RWPE1 (cell line): ENCODE measurements at regions not wholly inside any gene's neighbourhood (a gene's known extent, or its start where the extent isn't known, plus 50 kb on each side); places are given as distances from the start of the nearest gene placed in this dataset.

Experiments
- CTCF ChIA-PET: fragments of 350-600 bp; sonication (Branson Sonifier 250); formaldehyde crosslinking; extraction: SDS; loops from one replicate; lab custom pipeline; 2021; lab: Yijun Ruan, JAX
- POLR2A ChIA-PET: fragments of 400-600 bp; formaldehyde crosslinking; extraction: SDS; loops from one replicate; lab custom pipeline; 2020; ENCODE audit warnings: antibody characterized with exemption; ENCODE audit not compliant: low non-redundant PET; lab: Yijun Ruan, JAX
- DNase-seq: peaks from one replicate; pipeline ENCODE4 v3.0.0; 2012; ENCODE audit warnings: low spot score
- H3K27ac ChIP-seq: fragments of 450-650 bp; 2 replicates; pipeline ENCODE4 v1.5.1; 2017
- TF ChIP-seq, protein P1 (sequence below): fragments of 450-650 bp; conservative IDR thresholded peaks from 2 replicates; pipeline ENCODE4 v1.5.1; 2017; ENCODE audit warnings: low read depth, mild to moderate bottlenecking

DNA sequence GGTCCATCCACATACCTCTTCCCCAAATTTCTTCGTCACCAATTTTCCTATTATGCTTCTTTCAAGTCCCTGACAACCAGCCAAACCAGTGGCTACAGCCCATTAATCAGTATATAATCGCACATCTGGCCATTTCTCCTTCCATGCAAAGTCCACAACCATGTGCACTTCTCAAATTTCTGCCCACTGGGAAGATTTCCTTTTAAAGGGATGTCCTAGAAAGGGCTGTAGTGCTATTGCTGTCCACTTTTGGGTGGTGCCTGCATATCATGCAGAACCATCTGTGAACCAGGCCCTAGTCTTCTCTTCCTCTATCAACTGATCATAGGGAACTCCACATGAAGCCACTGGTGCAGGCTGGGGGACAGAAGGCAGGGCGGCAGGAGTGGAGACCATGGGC lies 55.2 kb upstream of the MID1IP1 start:
- ChIA-PET CTCF (no interaction called here), POLR2A (no interaction called here)
- DNase-seq, result no peak
- no peak overlapping the region for H3K27ac ChIP-seq
- TF ChIP-seq, protein P1, sequence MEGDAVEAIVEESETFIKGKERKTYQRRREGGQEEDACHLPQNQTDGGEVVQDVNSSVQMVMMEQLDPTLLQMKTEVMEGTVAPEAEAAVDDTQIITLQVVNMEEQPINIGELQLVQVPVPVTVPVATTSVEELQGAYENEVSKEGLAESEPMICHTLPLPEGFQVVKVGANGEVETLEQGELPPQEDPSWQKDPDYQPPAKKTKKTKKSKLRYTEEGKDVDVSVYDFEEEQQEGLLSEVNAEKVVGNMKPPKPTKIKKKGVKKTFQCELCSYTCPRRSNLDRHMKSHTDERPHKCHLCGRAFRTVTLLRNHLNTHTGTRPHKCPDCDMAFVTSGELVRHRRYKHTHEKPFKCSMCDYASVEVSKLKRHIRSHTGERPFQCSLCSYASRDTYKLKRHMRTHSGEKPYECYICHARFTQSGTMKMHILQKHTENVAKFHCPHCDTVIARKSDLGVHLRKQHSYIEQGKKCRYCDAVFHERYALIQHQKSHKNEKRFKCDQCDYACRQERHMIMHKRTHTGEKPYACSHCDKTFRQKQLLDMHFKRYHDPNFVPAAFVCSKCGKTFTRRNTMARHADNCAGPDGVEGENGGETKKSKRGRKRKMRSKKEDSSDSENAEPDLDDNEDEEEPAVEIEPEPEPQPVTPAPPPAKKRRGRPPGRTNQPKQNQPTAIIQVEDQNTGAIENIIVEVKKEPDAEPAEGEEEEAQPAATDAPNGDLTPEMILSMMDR, result no peak

DNA sequence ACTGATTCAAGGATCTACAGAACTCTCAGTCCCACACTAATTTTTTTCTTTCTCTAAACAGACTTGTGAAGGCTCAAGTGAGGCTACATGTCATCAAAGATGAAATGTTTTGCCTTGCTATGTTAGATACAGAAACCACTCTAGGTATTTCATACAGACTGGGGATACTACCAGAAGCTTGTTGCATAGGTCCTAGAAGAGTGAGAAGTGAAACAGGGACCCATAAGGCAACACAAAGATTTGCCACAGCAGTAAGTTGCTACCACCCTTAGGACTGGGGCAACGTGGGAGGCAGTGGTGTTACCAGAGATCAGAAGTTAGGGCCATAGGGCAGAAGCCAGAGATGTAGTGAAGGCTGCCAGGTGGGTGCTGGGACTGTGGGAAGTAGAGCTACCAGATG lies 50.7 kb upstream of the MID1IP1 start:
- ChIA-PET CTCF (interaction anchor here (1.0 kb wide), 1 partner anchor 18 kb away, joined by 5 read pairs; no protein-coding TSS in a partner anchor), POLR2A (no interaction called here)
- TF ChIP-seq, protein P1, result no peak
- DNase-seq, result no peak
- no peak overlapping the region for H3K27ac ChIP-seq
